Brain pericyte (primary cell): ENCODE measurements at regions not wholly inside any gene's neighbourhood (a gene's known extent, or its start where the extent isn't known, plus 50 kb on each side); places are given as distances from the start of the nearest gene placed in this dataset.
"Not testable (repeated sequence)": the region's sequence is repeated elsewhere in the genome, so short reads cannot be mapped to it uniquely, and the experiment has no call there.

Experiments used
- DNase-seq: peaks from one replicate; pipeline ENCODE4 v3.0.0-alpha.2; 2012; ENCODE audit warnings: low read depth, low spot score

- no peak for DNase-seq
These were observed 51.0 kb upstream of the PHF24 start for GRCh38 chr9:34907044-34907443.

GRCh38 chr9:34899535-34900158, 58.4 kb upstream of the PHF24 start:
- DNase-seq: peak; percentile 40

GRCh38 chr9:34898846-34899245, 59.2 kb upstream of the PHF24 start:
- no peak for DNase-seq

- no peak for DNase-seq
These were observed 62.0 kb upstream of the PHF24 start for GRCh38 chr9:34896112-34896511.

- no peak for DNase-seq
These were observed 65.2 kb upstream of the PHF24 start for GRCh38 chr9:34892886-34893285.

- DNase-seq: no peak
These were observed 66.7 kb upstream of the PHF24 start for GRCh38 chr9:34891386-34891785.

- DNase-seq: no peak
These were observed 70.2 kb upstream of the PHF24 start for GRCh38 chr9:34887841-34888240.

GRCh38 chr9:34884747-34885189, 73.3 kb upstream of the PHF24 start:
- no peak for DNase-seq

GRCh38 chr9:34876096-34876495, 82.0 kb upstream of the PHF24 start:
- DNase-seq: no peak

- DNase-seq: no peak
These were observed 88.7 kb upstream of the PHF24 start for GRCh38 chr9:34869390-34869789.

- no peak for DNase-seq
These were observed 91.5 kb upstream of the PHF24 start for GRCh38 chr9:34866614-34867013.

GRCh38 chr9:34863426-34863825, 94.7 kb upstream of the PHF24 start:
- DNase-seq: no peak

- DNase-seq: no peak
These were observed 95.2 kb upstream of the PHF24 start for GRCh38 chr9:34862836-34863235.

GRCh38 chr9:34862043-34862442, 96.0 kb upstream of the PHF24 start:
- no peak for DNase-seq

- not testable (repeated sequence) for DNase-seq
These were observed 103.1 kb upstream of the PHF24 start for GRCh38 chr9:34855016-34855415.

GRCh38 chr9:34830068-34830467, 120.1 kb upstream of the CCL21 start:
- no peak for DNase-seq

GRCh38 chr9:34826999-34827538, 117.1 kb upstream of the CCL21 start:
- no peak for DNase-seq

GRCh38 chr9:34825775-34826174, 115.8 kb upstream of the CCL21 start:
- no peak for DNase-seq

GRCh38 chr9:34823778-34824177, 113.8 kb upstream of the CCL21 start:
- no peak for DNase-seq

GRCh38 chr9:34810187-34810524, 100.2 kb upstream of the CCL21 start:
- DNase-seq: no peak

GRCh38 chr9:34809504-34810186, 99.7 kb upstream of the CCL21 start:
- DNase-seq: no peak

- DNase-seq: no peak
These were observed 93.0 kb upstream of the CCL21 start for GRCh38 chr9:34802916-34803315.

GRCh38 chr9:34797367-34797766, 87.4 kb upstream of the CCL21 start:
- no peak for DNase-seq
